Retinal pigment epithelial cell (primary cell): ENCODE measurements at regions not wholly inside any gene's neighbourhood (a gene's known extent, or its start where the extent isn't known, plus 50 kb on each side); places are given as distances from the start of the nearest gene placed in this dataset.

Source experiments
- DNase-seq: peaks from one replicate; pipeline ENCODE4 v3.0.0-alpha.2; 2010; ENCODE audit warnings: low read depth
- H3K4me3 ChIP-seq: 2 replicates; pipeline ENCODE4 v1.5.1; 2011; ENCODE audit warnings: mild to moderate bottlenecking, low read length, control low read depth, moderate library complexity
- TF ChIP-seq, protein P1 (sequence below): conservative IDR thresholded peaks from 2 replicates; pipeline ENCODE4 v1.5.1; 2011; ENCODE audit warnings: low read depth, low read length, control low read depth, inconsistent platforms

DNA sequence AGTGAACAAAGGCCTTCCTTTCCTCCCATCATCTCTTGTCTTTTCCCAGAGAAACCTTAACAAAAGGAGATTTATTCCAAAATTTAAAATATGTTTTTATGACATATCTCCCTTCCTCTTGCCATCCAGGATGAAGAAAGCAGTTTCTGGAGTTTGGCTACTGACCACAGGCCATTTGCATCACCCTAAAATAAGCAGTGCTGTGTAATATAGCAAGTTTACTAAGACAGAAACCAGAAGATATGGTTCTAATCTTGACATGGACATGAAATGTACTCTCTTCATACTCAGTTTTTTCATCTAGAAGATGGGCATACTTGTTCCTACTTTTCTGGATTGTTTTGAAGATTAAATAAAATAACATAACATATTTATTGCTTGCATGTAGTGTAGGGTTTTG, 50.2 kb upstream of the ZFAND5 start:
- DNase-seq, result no peak
- TF ChIP-seq, protein P1, sequence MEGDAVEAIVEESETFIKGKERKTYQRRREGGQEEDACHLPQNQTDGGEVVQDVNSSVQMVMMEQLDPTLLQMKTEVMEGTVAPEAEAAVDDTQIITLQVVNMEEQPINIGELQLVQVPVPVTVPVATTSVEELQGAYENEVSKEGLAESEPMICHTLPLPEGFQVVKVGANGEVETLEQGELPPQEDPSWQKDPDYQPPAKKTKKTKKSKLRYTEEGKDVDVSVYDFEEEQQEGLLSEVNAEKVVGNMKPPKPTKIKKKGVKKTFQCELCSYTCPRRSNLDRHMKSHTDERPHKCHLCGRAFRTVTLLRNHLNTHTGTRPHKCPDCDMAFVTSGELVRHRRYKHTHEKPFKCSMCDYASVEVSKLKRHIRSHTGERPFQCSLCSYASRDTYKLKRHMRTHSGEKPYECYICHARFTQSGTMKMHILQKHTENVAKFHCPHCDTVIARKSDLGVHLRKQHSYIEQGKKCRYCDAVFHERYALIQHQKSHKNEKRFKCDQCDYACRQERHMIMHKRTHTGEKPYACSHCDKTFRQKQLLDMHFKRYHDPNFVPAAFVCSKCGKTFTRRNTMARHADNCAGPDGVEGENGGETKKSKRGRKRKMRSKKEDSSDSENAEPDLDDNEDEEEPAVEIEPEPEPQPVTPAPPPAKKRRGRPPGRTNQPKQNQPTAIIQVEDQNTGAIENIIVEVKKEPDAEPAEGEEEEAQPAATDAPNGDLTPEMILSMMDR, result no peak
- H3K4me3 ChIP-seq, result no peak overlapping the region
